Spinal cord (tissue), 9 donors: ENCODE measurements at regions not wholly inside any gene's neighbourhood (a gene's known extent, or its start where the extent isn't known, plus 50 kb on each side); places are given as distances from the start of the nearest gene placed in this dataset.

Experiments
- DNase-seq, 6 donors: peaks; one replicate each; pipeline versions ENCODE4 v3.0.0 to v3.0.0-alpha.2; 2013 to 2015; ENCODE audit warnings: low spot score in 6 of 6, low read depth in 4 of 6
- H3K27ac ChIP-seq: one replicate; pipeline ENCODE4 v1.5.1; 2013; ENCODE audit warnings: low read depth, low read length, control low read depth
- H3K27me3 ChIP-seq: one replicate; pipeline ENCODE4 v1.6.1; 2013; ENCODE audit warnings: low read length; ENCODE audit not compliant: control insufficient read depth, insufficient read depth
- H3K36me3 ChIP-seq: one replicate; pipeline ENCODE4 v1.6.1; 2013; ENCODE audit warnings: low read length; ENCODE audit not compliant: control insufficient read depth, insufficient read depth
- H3K4me1 ChIP-seq: one replicate; pipeline ENCODE4 v1.6.1; 2013; ENCODE audit warnings: low read length; ENCODE audit not compliant: control insufficient read depth, insufficient read depth
- H3K4me3 ChIP-seq: one replicate; pipeline ENCODE4 v1.5.1; 2013; ENCODE audit warnings: low read depth, low read length, control low read depth
- H3K9me3 ChIP-seq: one replicate; pipeline ENCODE4 v1.6.1; 2013; ENCODE audit warnings: low read length; ENCODE audit not compliant: control insufficient read depth, insufficient read depth
- WGBS: methylation state at CpG from one replicate; pipeline ENCODE4 v1.1.5; 2013; ENCODE audit warnings: missing lambda C conversion rate; ENCODE audit not compliant: insufficient coverage; 5-methylcytosine and 5-hydroxymethylcytosine counted together
- donor health status: healthy.

DNA sequence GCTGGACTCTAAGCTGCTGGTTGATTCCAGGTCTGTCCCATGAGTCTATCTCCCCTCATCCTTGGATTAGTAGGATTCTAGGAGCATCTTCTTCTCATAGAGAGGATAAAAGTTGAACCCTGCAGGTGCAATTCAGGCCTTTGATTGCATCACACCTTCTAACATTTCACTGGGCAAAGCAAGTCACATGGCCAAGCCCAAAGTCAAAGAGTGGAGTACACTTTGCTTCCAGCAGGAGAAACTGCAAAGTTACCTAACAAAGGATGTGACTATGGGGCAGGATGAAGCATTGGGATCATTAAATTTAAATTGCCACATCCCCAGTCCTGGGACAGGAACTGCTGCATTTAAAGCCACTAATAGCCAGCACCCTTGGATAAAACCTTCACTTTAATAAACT is 51.0 kb upstream of the EGFLAM start:
- DNase-seq = no peak
- peaks cover 2% of the 10 kb centered on the region for H3K27me3 ChIP-seq
- H3K4me3 ChIP-seq = no peak overlapping the region
- H3K4me1 ChIP-seq = no peaks in the 10 kb centered on the region
- H3K9me3 ChIP-seq = no peaks in the 10 kb centered on the region
- H3K27ac ChIP-seq = no peak overlapping the region
- H3K36me3 ChIP-seq = no peaks in the 10 kb centered on the region

DNA sequence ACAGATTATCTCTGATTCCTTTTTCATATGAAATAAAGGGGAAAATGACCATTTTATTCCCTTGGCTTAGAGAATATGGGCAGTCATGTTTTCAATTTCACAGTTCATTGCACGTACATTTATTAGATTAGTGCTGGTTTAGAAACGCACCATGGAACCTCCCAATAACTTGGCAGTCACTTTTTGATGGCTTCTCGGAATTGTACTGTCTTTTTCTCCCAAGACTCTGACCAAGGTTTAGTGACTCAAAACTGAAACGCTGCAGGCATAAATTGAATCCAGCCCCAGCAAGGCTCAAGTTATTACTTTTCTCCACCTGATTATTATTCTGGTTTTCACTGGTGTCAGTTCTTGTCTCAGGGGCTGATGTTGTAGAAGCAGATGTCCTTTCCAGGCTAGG is 55.6 kb upstream of the EGFLAM start:
- Histone ChIP-seq H3K27ac (no peak overlapping the region), H3K4me1 (no peaks in the 10 kb centered on the region), H3K4me3 (no peak overlapping the region), H3K36me3 (no peaks in the 10 kb centered on the region), H3K9me3 (no peaks in the 10 kb centered on the region), H3K27me3 (peaks cover 2% of the 10 kb centered on the region)
- WGBS = 47% methylated on average over 3 of the region's 4 CpGs
- peak in 2 of 6 donors; percentile 5 to 65 for DNase-seq

- 89% methylated on average over 1 of the region's 1 CpG for WGBS
- H3K9me3 ChIP-seq = no peaks in the 10 kb centered on the region
- no peak for DNase-seq
- H3K4me1 ChIP-seq = no peaks in the 10 kb centered on the region
- no peaks in the 10 kb centered on the region for H3K36me3 ChIP-seq
- H3K4me3 ChIP-seq = no peak overlapping the region
- peaks cover 2% of the 10 kb centered on the region for H3K27me3 ChIP-seq
- no peak overlapping the region for H3K27ac ChIP-seq
Measured at GRCh38 chr5:38200872-38201557, 57.3 kb upstream of the EGFLAM start.

GRCh38 chr5:38197118-38197517 is 61.2 kb upstream of the EGFLAM start:
- 62% methylated on average over 2 of the region's 3 CpGs for WGBS
- H3K36me3 ChIP-seq = no peaks in the 10 kb centered on the region
- no peaks in the 10 kb centered on the region for H3K9me3 ChIP-seq
- no peak overlapping the region for H3K4me3 ChIP-seq
- DNase-seq = no peak
- peaks cover 14% of the 10 kb centered on the region for H3K27me3 ChIP-seq
- no peaks in the 10 kb centered on the region for H3K4me1 ChIP-seq
- no peak overlapping the region for H3K27ac ChIP-seq

DNA sequence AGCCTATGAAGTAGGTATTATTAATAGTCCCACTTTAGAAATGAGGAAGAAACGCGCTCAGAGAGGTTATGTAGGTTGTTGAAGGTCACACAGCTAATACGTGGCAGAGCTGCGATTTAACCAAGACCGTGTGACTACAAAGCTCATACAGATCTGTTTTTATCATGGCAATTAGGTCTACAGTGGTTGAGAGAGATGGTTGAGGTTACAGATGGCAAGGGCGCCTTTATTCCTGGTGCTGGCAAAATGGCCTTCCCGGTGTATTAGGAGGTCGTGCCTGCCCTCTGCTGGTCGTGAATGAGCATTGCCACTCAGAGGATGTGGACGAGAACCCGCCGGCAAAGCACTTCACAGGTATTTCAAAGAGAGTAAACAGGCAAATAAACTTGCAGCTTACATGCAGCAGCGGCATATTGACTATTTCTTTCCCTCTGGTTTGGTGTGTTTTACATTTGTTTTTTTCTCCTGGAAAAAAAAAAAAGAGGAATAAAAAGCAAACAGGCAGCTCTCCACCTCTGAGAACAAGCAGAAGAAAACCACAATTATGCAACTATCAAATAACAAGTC is 65.3 kb upstream of the EGFLAM start:
- Histone ChIP-seq H3K4me1 (no peaks in the 10 kb centered on the region), H3K4me3 (no peak overlapping the region), H3K36me3 (no peaks in the 10 kb centered on the region), H3K27ac (no peak overlapping the region), H3K9me3 (no peaks in the 10 kb centered on the region), H3K27me3 (peaks cover 14% of the 10 kb centered on the region)
- DNase-seq = peak; percentile 28 to 93 (median 63)
- WGBS = 14% methylated on average over 11 of the region's 13 CpGs

GRCh38 chr5:38191693-38192092 is 66.7 kb upstream of the EGFLAM start:
- H3K4me3 ChIP-seq = no peak overlapping the region
- H3K4me1 ChIP-seq = no peaks in the 10 kb centered on the region
- H3K27me3 ChIP-seq = peaks cover 12% of the 10 kb centered on the region
- DNase-seq = no peak
- H3K27ac ChIP-seq = no peak overlapping the region
- H3K9me3 ChIP-seq = no peaks in the 10 kb centered on the region
- no peaks in the 10 kb centered on the region for H3K36me3 ChIP-seq

GRCh38 chr5:38190111-38190510 is 68.2 kb upstream of the EGFLAM start:
- no peaks in the 10 kb centered on the region for H3K36me3 ChIP-seq
- H3K27me3 ChIP-seq = peaks cover 10% of the 10 kb centered on the region
- no peak overlapping the region for H3K4me3 ChIP-seq
- no peaks in the 10 kb centered on the region for H3K9me3 ChIP-seq
- H3K4me1 ChIP-seq = no peaks in the 10 kb centered on the region
- WGBS = 84% methylated on average over 8 of the region's 12 CpGs
- no peak for DNase-seq
- no peak overlapping the region for H3K27ac ChIP-seq

DNA sequence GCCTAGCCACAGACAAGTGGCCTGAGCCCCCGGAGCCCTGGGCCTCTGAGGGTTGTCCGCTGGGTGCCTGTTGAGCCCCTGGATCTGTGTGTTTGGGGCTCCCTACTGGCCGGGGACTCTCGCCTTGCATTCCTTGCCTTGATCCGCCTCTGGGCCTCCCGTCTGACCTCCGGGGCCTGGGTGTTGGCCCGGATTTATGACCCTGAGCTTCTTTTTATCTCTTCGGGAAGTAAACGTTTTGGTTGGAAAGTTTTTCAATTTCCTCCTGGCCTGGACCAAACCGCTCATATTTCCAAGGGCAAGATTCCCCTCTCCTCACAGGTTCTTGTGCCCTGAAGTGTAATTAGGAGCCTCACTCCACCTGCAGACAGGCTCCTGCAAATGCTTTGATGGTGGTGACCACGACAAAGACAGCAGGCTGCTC is 69.3 kb upstream of the EGFLAM start:
- Histone ChIP-seq H3K36me3 (no peaks in the 10 kb centered on the region), H3K9me3 (no peaks in the 10 kb centered on the region), H3K27ac (no peak overlapping the region), H3K4me3 (no peak overlapping the region), H3K27me3 (peaks cover 7% of the 10 kb centered on the region), H3K4me1 (no peaks in the 10 kb centered on the region)
- peak in 1 of 6 donors; percentile 3 for DNase-seq
- 83% methylated on average over 4 of the region's 12 CpGs for WGBS

GRCh38 chr5:38188591-38188990 is 69.8 kb upstream of the EGFLAM start:
- H3K4me3 ChIP-seq = no peak overlapping the region
- H3K27me3 ChIP-seq = peaks cover 4% of the 10 kb centered on the region
- no peak for DNase-seq
- WGBS = 80% methylated on average over 5 of the region's 6 CpGs
- no peaks in the 10 kb centered on the region for H3K9me3 ChIP-seq
- H3K27ac ChIP-seq = no peak overlapping the region
- H3K36me3 ChIP-seq = no peaks in the 10 kb centered on the region
- no peaks in the 10 kb centered on the region for H3K4me1 ChIP-seq

- no peak overlapping the region for H3K4me3 ChIP-seq
- DNase-seq = no peak
- WGBS = 50% methylated on average over 2 of the region's 3 CpGs
- no peaks in the 10 kb centered on the region for H3K4me1 ChIP-seq
- no peak overlapping the region for H3K27ac ChIP-seq
- no peaks in the 10 kb centered on the region for H3K9me3 ChIP-seq
- no peaks in the 10 kb centered on the region for H3K27me3 ChIP-seq
- no peaks in the 10 kb centered on the region for H3K36me3 ChIP-seq
Measured at GRCh38 chr5:38187532-38187931, 70.8 kb upstream of the EGFLAM start.
